ENCODE measurements at regions not wholly inside any gene's neighbourhood (a gene's known extent, or its start where the extent isn't known, plus 50 kb on each side); places are given as distances from the start of the nearest gene placed in this dataset.

- no peak for DNase-seq
Measured at GRCh38 chr12:64931321-64931720, 106.9 kb downstream of the TBC1D30 start.

- no peak for DNase-seq
Measured at GRCh38 chr12:64931981-64932380, 107.5 kb downstream of the TBC1D30 start.

DNA sequence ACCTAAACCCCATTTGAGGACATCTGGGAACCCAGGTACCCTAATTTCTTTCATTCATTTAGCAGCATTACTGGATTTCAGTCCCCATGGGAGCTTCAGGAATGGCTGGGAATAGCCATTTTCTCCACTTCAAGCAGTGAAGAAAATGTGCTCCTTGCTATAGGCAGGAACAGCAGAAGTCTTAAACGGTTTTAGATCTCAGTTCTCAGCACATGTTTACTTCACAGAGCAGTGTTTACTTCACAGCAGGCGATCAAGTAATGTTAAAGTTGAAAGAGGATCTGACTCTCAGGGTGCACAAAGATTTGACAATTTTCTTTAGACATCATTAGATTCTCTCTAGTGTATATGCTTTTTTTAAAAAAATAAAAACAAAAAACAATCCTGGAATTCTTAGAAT lies 109.3 kb downstream of the TBC1D30 start:
- no peak for DNase-seq

- no peak for DNase-seq
Measured at GRCh38 chr12:64937452-64937851, 113.0 kb downstream of the TBC1D30 start.

GRCh38 chr12:64938179-64938578 lies 113.7 kb downstream of the TBC1D30 start:
- DNase-seq, result no peak

- DNase-seq, result no peak
Measured at GRCh38 chr12:64943686-64944085, 119.2 kb downstream of the TBC1D30 start.

DNA sequence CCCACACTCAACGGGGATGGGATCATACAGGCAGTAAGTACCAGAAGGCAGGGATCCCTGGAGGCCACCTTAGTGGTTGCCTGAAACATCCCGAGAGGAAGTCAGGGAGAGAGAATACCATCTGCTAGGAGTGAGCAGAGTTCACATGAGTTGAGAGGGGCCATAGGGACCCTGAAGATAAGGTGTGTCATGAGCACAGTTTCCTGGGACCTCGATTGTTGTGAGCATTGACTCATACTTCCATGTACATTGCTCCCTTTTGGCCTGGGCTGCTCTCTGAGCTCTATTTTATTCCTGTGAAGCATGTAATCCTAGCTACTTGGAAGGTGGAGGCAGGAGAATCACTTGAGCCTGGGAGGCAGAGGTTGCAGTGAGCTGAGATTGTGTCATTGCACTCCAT lies 120.5 kb downstream of the TBC1D30 start:
- DNase-seq, result peak; percentile 94

GRCh38 chr12:64946132-64946829 lies 121.8 kb downstream of the TBC1D30 start:
- no peak for DNase-seq

GRCh38 chr12:64950711-64951298 lies 126.4 kb downstream of the TBC1D30 start:
- peak; percentile 41 for DNase-seq

GRCh38 chr12:64951944-64952343 lies 127.5 kb downstream of the TBC1D30 start:
- DNase-seq, result peak; percentile 88

- DNase-seq, result no peak
Measured at GRCh38 chr12:64955746-64956145, 131.3 kb downstream of the TBC1D30 start.

DNA sequence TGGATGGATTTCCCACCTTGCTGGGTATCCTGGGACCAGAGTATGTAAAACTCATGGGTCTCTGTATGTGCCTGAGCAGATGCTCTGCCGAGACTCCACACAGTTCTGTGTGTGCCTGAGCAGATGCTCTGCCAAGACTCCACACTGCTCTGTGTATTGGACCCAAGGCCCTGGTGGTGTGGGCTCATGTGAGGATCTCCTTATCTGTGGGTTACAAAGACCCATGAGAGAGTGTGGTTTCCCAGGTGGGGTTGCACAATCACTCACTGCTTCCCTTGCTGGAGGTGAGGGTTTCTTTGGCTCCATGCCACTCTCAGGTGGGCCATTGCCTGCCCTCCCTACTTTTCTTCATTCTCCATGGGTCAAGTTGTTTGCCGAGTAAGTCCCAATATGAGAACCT lies 141.5 kb downstream of the TBC1D30 start:
- DNase-seq, result no peak

GRCh38 chr12:64968989-64969819 lies 144.8 kb downstream of the TBC1D30 start:
- DNase-seq, result no peak

DNA sequence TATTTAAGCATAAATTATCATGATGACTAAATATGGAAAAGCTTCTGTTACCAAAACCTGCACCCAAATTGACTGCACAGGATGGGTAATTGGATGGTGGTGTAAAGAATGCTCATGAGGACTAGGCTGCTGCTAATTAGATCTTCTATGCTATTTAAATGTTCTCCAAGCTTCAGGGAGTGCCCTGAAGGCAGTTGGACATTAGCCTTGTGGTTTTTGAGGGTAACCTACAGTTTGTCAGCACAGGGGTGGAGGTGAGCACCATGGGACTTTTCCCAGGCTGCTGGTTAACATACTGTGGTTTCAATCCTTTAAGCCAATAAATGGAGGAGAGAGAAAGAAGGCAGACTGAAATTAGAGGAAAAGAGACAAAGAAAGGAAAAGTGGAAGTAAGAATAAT lies 145.0 kb downstream of the WIF1 start:
- DNase-seq, result no peak

GRCh38 chr12:64983771-64984278 lies 137.3 kb downstream of the WIF1 start:
- no peak for DNase-seq

- no peak for DNase-seq
Measured at GRCh38 chr12:64991121-64991611, 129.9 kb downstream of the WIF1 start.

- no peak for DNase-seq
Measured at GRCh38 chr12:64992116-64992515, 129.0 kb downstream of the WIF1 start.

DNA sequence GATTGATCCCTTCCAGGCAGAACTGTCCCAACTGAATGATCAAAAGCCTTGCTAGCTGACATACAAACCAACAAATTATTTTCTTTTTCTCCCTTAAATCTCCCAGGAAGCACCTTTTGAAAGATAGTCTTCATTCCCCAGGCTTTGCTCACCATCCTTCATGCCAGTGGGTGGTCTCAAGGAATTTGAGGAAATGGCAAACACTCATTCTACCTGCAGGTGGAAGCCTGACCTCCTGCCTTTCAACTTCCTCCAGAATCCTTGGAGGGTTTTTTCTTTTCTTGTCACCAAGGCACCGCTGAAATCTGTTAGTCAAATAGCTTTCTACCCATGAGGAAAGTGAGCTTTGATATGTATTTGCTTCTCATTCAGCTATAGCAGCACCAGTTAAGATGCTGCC lies 128.5 kb downstream of the WIF1 start:
- DNase-seq, result no peak

GRCh38 chr12:64993461-64993860 lies 127.6 kb downstream of the WIF1 start:
- no peak for DNase-seq

GRCh38 chr12:64995816-64996215 lies 125.3 kb downstream of the WIF1 start:
- no peak for DNase-seq

- DNase-seq, result no peak
Measured at GRCh38 chr12:64997858-64998257, 123.2 kb downstream of the WIF1 start.

- no peak for DNase-seq
Measured at GRCh38 chr12:64998371-64999147, 122.5 kb downstream of the WIF1 start.

DNA sequence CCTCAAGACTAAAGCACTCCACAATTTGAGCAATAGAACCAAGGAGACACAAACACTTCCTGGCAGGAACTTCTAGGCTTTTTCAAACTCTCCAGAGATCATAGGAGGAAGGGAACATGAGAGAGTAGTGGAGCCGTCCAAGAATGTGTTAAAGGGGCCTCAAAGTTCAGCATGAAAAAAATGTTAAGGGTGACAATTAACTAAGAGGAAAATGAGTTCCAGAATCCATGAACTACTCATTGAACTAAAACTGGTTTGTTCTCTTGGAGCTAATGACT lies 122.0 kb downstream of the WIF1 start:
- DNase-seq, result no peak
